Esophagus squamous epithelium (tissue), 5 donors: ENCODE measurements at regions not wholly inside any gene's neighbourhood (a gene's known extent, or its start where the extent isn't known, plus 50 kb on each side); places are given as distances from the start of the nearest gene placed in this dataset.
A peak's percentile ranks its signal among the peaks of the same experiment; 100 is the strongest.

Experiments used
- DNase-seq: peaks from one replicate; lab custom pipeline; 2025; lab: John Stamatoyannopoulos, UW
- H3K27ac ChIP-seq, 4 donors: fragments of 200-600 bp; sonication (generic); one replicate each; pipeline ENCODE4 v1.5.1; 2016 to 2019; ENCODE audit warnings: mild to moderate bottlenecking in 1 of 4
- H3K27me3 ChIP-seq, 4 donors: fragments of 200-600 bp; sonication (generic); 1 replicate in 3 of 4; 2 replicates in 1 of 4; pipeline versions ENCODE4 v1.5.1 to v1.6.0; 2017 to 2021; ENCODE audit warnings: antibody characterized with exemption in 1 of 4
- H3K36me3 ChIP-seq, 3 donors: fragments of 200-600 bp; sonication (generic); one replicate each; pipeline ENCODE4 v1.5.1; 2016 to 2019
- H3K4me1 ChIP-seq, 3 donors: fragments of 200-600 bp; sonication (generic); one replicate each; pipeline ENCODE4 v1.5.1; 2017 to 2019
- H3K4me3 ChIP-seq, 4 donors: fragments of 200-600 bp; sonication (generic); 1 replicate in 3 of 4; 2 replicates in 1 of 4; pipeline ENCODE4 v1.5.1; 2016 to 2019; ENCODE audit warnings: mild to moderate bottlenecking in 2 of 4, moderate library complexity in 1 of 4
- H3K9me3 ChIP-seq, 3 donors: fragments of 200-600 bp; sonication (generic); one replicate each; pipeline ENCODE4 v1.5.1; 2016 to 2019
- POLR2A ChIP-seq, 4 donors: fragments of 450-650 bp; IDR thresholded peaks; one replicate each; pipeline ENCODE4 v1.6.1; 2017; ENCODE audit warnings: antibody characterized with exemption in 4 of 4, mild to moderate bottlenecking in 4 of 4, moderate library complexity in 3 of 4
- WGBS, 2 donors: methylation state at CpG; one replicate each; pipeline ENCODE4 v1.1.5; 2018; 5-methylcytosine and 5-hydroxymethylcytosine counted together
- intact Hi-C: fragments of 100-400 bp; cut with DNase I; formaldehyde crosslinking; loops from one replicate; pipeline ENCODE4 v1.15.0; 2022
- TF ChIP-seq, protein P1 (sequence below), 6 experiments: fragments of 450-650 bp in 4 of 6; fragments of 200-600 bp in 2 of 6; sonication (generic) in 2 of 6; IDR thresholded peaks; one replicate each; pipeline ENCODE4 v1.5.1; 2016 to 2019; ENCODE audit warnings: antibody characterized with exemption in 6 of 6, mild to moderate bottlenecking in 4 of 6, moderate library complexity in 4 of 6
- donor health status: DM: yes; HTN: yes; CAD: no.

DNA sequence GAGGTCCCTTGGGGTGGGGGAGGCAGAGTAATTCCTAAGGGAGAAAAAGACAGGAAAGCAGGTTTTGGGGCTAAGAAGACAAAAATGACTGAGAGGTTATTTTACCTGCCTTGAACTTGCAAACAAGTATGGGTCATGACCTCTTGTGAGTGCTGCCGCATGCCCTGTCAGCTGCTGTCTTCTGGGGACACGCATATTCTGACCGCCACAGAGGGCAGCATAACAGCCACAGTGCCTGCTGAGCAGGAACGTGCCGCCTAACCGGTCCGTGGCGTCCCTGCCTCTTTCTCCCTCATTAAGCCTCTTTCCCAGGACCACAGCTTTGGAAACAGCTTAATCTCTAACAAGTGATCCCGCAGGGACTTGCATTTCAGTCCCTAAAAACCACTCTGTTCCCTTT lies 51.3 kb upstream of the KCNA1 start:
- intact Hi-C loops, result loop anchor here (5.0 kb wide), 2 partner anchors 144 to 224 kb away; no protein-coding TSS in a partner anchor
- Histone ChIP-seq H3K27me3 (peaks cover 0 to 91% (median 0%) of the 10 kb centered on the region in 4 donors), H3K27ac (no peak overlapping the region), H3K9me3 (no peaks in the 10 kb centered on the region), H3K4me1 (peaks cover 6 to 15% (median 7%) of the 10 kb centered on the region in 3 donors), H3K4me3 (peak overlapping the region in 1 of 4 donors; percentile 14), H3K36me3 (no peaks in the 10 kb centered on the region)
- DNase-seq, result no peak
- WGBS, 2 donors, result 23 to 27% methylated on average over 9 of the region's 9 CpGs
- no peak for TF ChIP-seq POLR2A (IDR thresholded peaks at IDR 0.05)
- TF ChIP-seq, protein P1, sequence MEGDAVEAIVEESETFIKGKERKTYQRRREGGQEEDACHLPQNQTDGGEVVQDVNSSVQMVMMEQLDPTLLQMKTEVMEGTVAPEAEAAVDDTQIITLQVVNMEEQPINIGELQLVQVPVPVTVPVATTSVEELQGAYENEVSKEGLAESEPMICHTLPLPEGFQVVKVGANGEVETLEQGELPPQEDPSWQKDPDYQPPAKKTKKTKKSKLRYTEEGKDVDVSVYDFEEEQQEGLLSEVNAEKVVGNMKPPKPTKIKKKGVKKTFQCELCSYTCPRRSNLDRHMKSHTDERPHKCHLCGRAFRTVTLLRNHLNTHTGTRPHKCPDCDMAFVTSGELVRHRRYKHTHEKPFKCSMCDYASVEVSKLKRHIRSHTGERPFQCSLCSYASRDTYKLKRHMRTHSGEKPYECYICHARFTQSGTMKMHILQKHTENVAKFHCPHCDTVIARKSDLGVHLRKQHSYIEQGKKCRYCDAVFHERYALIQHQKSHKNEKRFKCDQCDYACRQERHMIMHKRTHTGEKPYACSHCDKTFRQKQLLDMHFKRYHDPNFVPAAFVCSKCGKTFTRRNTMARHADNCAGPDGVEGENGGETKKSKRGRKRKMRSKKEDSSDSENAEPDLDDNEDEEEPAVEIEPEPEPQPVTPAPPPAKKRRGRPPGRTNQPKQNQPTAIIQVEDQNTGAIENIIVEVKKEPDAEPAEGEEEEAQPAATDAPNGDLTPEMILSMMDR (IDR thresholded peaks at IDR 0.05), result peak in 1 of 6 experiments; percentile 9

DNA sequence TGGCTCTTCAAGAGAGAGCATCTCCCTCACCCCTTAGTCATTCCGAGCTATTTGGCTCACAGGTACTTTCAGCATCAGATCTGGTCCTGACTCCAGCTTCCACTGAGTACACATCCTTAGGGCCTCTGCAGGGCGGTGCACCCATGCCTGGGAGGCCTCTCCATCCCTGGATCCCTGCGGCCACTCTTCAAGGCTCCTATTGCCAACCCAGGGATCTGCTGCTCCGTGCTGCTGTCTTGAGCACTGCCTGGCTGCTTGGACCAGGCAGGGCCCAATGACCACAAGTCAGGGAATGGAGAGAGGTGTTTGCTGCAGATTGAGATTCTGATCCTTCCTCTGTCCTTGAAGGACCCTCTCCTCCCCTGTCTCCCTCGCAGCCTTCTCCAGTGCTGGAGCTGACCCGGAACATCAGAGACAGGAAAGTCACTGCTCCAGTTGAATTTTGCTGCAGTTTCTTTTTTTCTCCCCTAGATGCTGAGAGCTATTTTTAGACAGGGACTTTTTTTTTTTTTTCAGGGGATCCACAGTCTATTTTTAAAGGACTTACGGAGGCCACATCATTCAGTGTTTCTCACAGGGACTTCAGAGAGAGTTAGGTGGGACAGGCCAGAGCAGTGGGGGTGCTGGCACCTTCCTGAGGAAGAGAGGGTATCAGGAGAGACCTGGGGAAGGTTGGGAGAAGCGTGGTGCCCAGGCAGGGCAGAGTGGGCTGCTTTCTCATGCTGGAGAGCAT lies 50.1 kb upstream of the KCNA1 start:
- Histone ChIP-seq H3K27ac (peak overlapping the region in 2 of 4 donors; percentile 7 to 67), H3K4me3 (no peak overlapping the region), H3K9me3 (no peaks in the 10 kb centered on the region), H3K36me3 (no peaks in the 10 kb centered on the region), H3K27me3 (peaks cover 0 to 94% (median 0%) of the 10 kb centered on the region in 4 donors), H3K4me1 (peaks cover 6 to 15% (median 7%) of the 10 kb centered on the region in 3 donors)
- 74 to 85% methylated on average over 6 to 7 of the region's 8 CpGs for WGBS, 2 donors
- TF ChIP-seq, protein P1 (IDR thresholded peaks at IDR 0.05), result no peak
- TF ChIP-seq POLR2A (IDR thresholded peaks at IDR 0.05), result no peak
- DNase-seq, result no peak
- intact Hi-C loops, result loop anchor here (5.0 kb wide), 2 partner anchors 143 to 223 kb away; no protein-coding TSS in a partner anchor
